ENCODE measurements at regions not wholly inside any gene's neighbourhood (a gene's known extent, or its start where the extent isn't known, plus 50 kb on each side); places are given as distances from the start of the nearest gene placed in this dataset.
A peak's percentile ranks its signal among the peaks of the same experiment; 100 is the strongest.

GRCh38 chr2:128498086-128498485, 179.4 kb upstream of the HS6ST1 start:
- no peak for DNase-seq

- DNase-seq = no peak
These were observed 179.9 kb upstream of the HS6ST1 start for GRCh38 chr2:128498589-128498988.

GRCh38 chr2:128499367-128500137, 180.9 kb upstream of the HS6ST1 start:
- DNase-seq = no peak

- no peak for DNase-seq
These were observed 181.6 kb upstream of the HS6ST1 start for GRCh38 chr2:128500138-128500800.

- no peak for DNase-seq
These were observed 182.5 kb upstream of the HS6ST1 start for GRCh38 chr2:128501006-128501690.

- DNase-seq = no peak
These were observed 183.0 kb upstream of the HS6ST1 start for GRCh38 chr2:128501700-128502099.

GRCh38 chr2:128502200-128502599, 183.5 kb upstream of the HS6ST1 start:
- no peak for DNase-seq

- DNase-seq = no peak
These were observed 184.1 kb upstream of the HS6ST1 start for GRCh38 chr2:128502638-128503246.

- no peak for DNase-seq
These were observed 185.0 kb upstream of the HS6ST1 start for GRCh38 chr2:128503399-128504245.

- DNase-seq = no peak
These were observed 185.8 kb upstream of the HS6ST1 start for GRCh38 chr2:128504246-128505149.

- DNase-seq = no peak
These were observed 186.5 kb upstream of the HS6ST1 start for GRCh38 chr2:128505150-128505490.

- DNase-seq = no peak
These were observed 187.2 kb upstream of the HS6ST1 start for GRCh38 chr2:128505575-128506526.

- DNase-seq = no peak
These were observed 187.9 kb upstream of the HS6ST1 start for GRCh38 chr2:128506534-128506933.

GRCh38 chr2:128510701-128511397, 192.2 kb upstream of the HS6ST1 start:
- DNase-seq = no peak

- DNase-seq = no peak
These were observed 193.2 kb upstream of the HS6ST1 start for GRCh38 chr2:128511731-128512378.

GRCh38 chr2:128512379-128513115, 193.9 kb upstream of the HS6ST1 start:
- no peak for DNase-seq

GRCh38 chr2:128513116-128513960, 194.7 kb upstream of the HS6ST1 start:
- no peak for DNase-seq

GRCh38 chr2:128513961-128514283, 195.3 kb upstream of the HS6ST1 start:
- DNase-seq = peak; percentile 8

Measured in CD4-positive, alpha-beta T cell treated with Interleukin-12 subunit alpha and Interleukin-12 subunit beta, for 1 hour (primary cell).